NCI-H2081 (cell line): ENCODE measurements at regions not wholly inside any gene's neighbourhood (a gene's known extent, or its start where the extent isn't known, plus 50 kb on each side); places are given as distances from the start of the nearest gene placed in this dataset.
"Not testable (repeated sequence)": the region's sequence is repeated elsewhere in the genome, so short reads cannot be mapped to it uniquely, and the experiment has no call there.

ENCODE experiments used
- DNase-seq, 2 experiments: peaks; one replicate each; lab custom pipeline; 2025; lab: John Stamatoyannopoulos, UW

GRCh38 chr12:125503128-125503527 lies 437.9 kb downstream of the AACS start:
- DNase-seq, result no peak

- no peak for DNase-seq
These were observed 444.0 kb downstream of the AACS start for GRCh38 chr12:125509195-125509594.

- DNase-seq, result no peak
These were observed 447.5 kb downstream of the AACS start for GRCh38 chr12:125512541-125513298.

- no peak for DNase-seq
These were observed 450.7 kb downstream of the AACS start for GRCh38 chr12:125515887-125516286.

- DNase-seq, result no peak
These were observed 452.8 kb downstream of the AACS start for GRCh38 chr12:125518074-125518473.

- DNase-seq, result no peak
These were observed 453.9 kb downstream of the AACS start for GRCh38 chr12:125519026-125519651.

- DNase-seq, result no peak
These were observed 460.6 kb downstream of the AACS start for GRCh38 chr12:125525879-125526278.

- no peak for DNase-seq
These were observed 463.0 kb downstream of the AACS start for GRCh38 chr12:125528281-125528680.

- no peak for DNase-seq
These were observed 465.0 kb downstream of the AACS start for GRCh38 chr12:125530201-125530600.

- DNase-seq, result no peak
These were observed 465.6 kb downstream of the AACS start for GRCh38 chr12:125530876-125531275.

GRCh38 chr12:125531574-125531973 lies 466.3 kb downstream of the AACS start:
- DNase-seq, result no peak

GRCh38 chr12:125533434-125534029 lies 468.3 kb downstream of the AACS start:
- DNase-seq, result peak; percentile 19 to 22

GRCh38 chr12:125538401-125539199 lies 473.4 kb downstream of the AACS start:
- no peak for DNase-seq

- DNase-seq, result no peak
These were observed 475.5 kb downstream of the AACS start for GRCh38 chr12:125540580-125541204.

- DNase-seq, result no peak
These were observed 479.7 kb downstream of the AACS start for GRCh38 chr12:125544960-125545359.

GRCh38 chr12:125549171-125549570 lies 483.9 kb downstream of the AACS start:
- DNase-seq, result no peak

GRCh38 chr12:125549836-125550235 lies 484.6 kb downstream of the AACS start:
- no peak for DNase-seq

- DNase-seq, result no peak
These were observed 487.1 kb downstream of the AACS start for GRCh38 chr12:125552295-125552694.

- DNase-seq, result not testable (repeated sequence)
These were observed 495.8 kb downstream of the AACS start for GRCh38 chr12:125561008-125561407.

- DNase-seq, result no peak
These were observed 499.5 kb downstream of the AACS start for GRCh38 chr12:125564753-125565152.

- no peak for DNase-seq
These were observed 502.3 kb downstream of the AACS start for GRCh38 chr12:125567581-125567980.

GRCh38 chr12:125568306-125568705 lies 503.1 kb downstream of the AACS start:
- DNase-seq, result no peak
